Keratinocyte (primary cell): ENCODE measurements at regions not wholly inside any gene's neighbourhood (a gene's known extent, or its start where the extent isn't known, plus 50 kb on each side); places are given as distances from the start of the nearest gene placed in this dataset.

ENCODE experiments used
- DNase-seq: peaks from one replicate; pipeline ENCODE4 v3.0.0-alpha.2; 2011; ENCODE audit warnings: low read depth, missing footprints, low spot score
- FAIRE-seq: peaks from 2 replicates; lab custom pipeline; 2011; peaks lifted over from hg19 to GRCh38; lab: Jason Lieb, UNC
- H2AFZ ChIP-seq: 2 replicates; pipeline ENCODE4 v1.6.0; 2012; ENCODE audit warnings: low read length, control low read depth, inconsistent platforms; ENCODE audit not compliant: control insufficient read depth
- H3K27ac ChIP-seq: 2 replicates; pipeline ENCODE4 v1.5.1; 2011; ENCODE audit warnings: low read length; ENCODE audit not compliant: control insufficient read depth, insufficient read depth
- H3K27me3 ChIP-seq: 3 replicates; pipeline ENCODE4 v1.6.0; 2011; ENCODE audit warnings: low read length; ENCODE audit not compliant: control insufficient read depth, insufficient read depth; ENCODE audit errors: extremely low read depth
- H3K36me3 ChIP-seq, 2 experiments: 2 replicates in 1 of 2; 3 replicates in 1 of 2; pipeline ENCODE4 v1.5.1; 2011; ENCODE audit warnings: low read length in 2 of 2, mild to moderate bottlenecking in 1 of 2; ENCODE audit not compliant: control insufficient read depth in 2 of 2, insufficient read depth in 2 of 2; ENCODE audit errors: extremely low read depth in 1 of 2
- H3K4me1 ChIP-seq: 3 replicates; pipeline ENCODE4 v1.5.1; 2011; ENCODE audit warnings: low read length; ENCODE audit not compliant: control insufficient read depth, insufficient read depth; ENCODE audit errors: extremely low read depth
- H3K4me2 ChIP-seq: 3 replicates; pipeline ENCODE4 v1.6.0; 2011; ENCODE audit warnings: low read depth, low read length; ENCODE audit not compliant: control insufficient read depth, insufficient read depth; ENCODE audit errors: extremely low read depth
- H3K4me3 ChIP-seq, 3 experiments: fragments of 200-600 bp in 1 of 3; sonication (generic) in 1 of 3; 2 replicates in 2 of 3; 3 replicates in 1 of 3; pipeline ENCODE4 v1.5.1; 2011 to 2016; ENCODE audit warnings: low read length in 3 of 3, mild to moderate bottlenecking in 3 of 3, control low read depth in 2 of 3, inconsistent platforms in 1 of 3, low read depth in 1 of 3, mixed read lengths in 1 of 3, mixed run types in 1 of 3, moderate library complexity in 1 of 3; ENCODE audit not compliant: control insufficient read depth in 2 of 3, insufficient read depth in 2 of 3; ENCODE audit errors: extremely low read depth in 1 of 3
- H3K79me2 ChIP-seq: 2 replicates; pipeline ENCODE4 v1.6.0; 2012; ENCODE audit warnings: low read length; ENCODE audit not compliant: control insufficient read depth, insufficient read depth
- H3K9ac ChIP-seq: 3 replicates; pipeline ENCODE4 v1.6.0; 2011; ENCODE audit warnings: low read length; ENCODE audit not compliant: control insufficient read depth, insufficient read depth; ENCODE audit errors: extremely low read depth
- H3K9me1 ChIP-seq: 3 replicates; pipeline ENCODE4 v1.6.0; 2011; ENCODE audit warnings: low read length; ENCODE audit not compliant: control insufficient read depth, insufficient read depth; ENCODE audit errors: extremely low read depth
- H3K9me3 ChIP-seq: 2 replicates; pipeline ENCODE4 v1.5.1; 2012; ENCODE audit warnings: low read depth, low read length; ENCODE audit not compliant: control insufficient read depth
- H4K20me1 ChIP-seq: 3 replicates; pipeline ENCODE4 v1.6.0; 2011; ENCODE audit warnings: low read length; ENCODE audit not compliant: control insufficient read depth, insufficient read depth; ENCODE audit errors: extremely low read depth
- CTCF ChIP-seq, 3 experiments: IDR thresholded peaks in 1 of 3; conservative IDR thresholded peaks in 1 of 3; optimal IDR thresholded peaks in 1 of 3; 2 replicates in 2 of 3; 3 replicates in 1 of 3; pipeline versions ENCODE3 to v1.5.1; 2011; ENCODE audit warnings: low read length in 3 of 3, mild to moderate bottlenecking in 3 of 3, moderate library complexity in 2 of 3, control low read depth in 1 of 3, inconsistent platforms in 1 of 3; ENCODE audit not compliant: insufficient read depth in 2 of 3; ENCODE audit errors: extremely low read depth in 1 of 3
- EZH2 ChIP-seq: IDR thresholded peaks from one replicate; pipeline ENCODE4 v1.6.1; 2012; ENCODE audit warnings: inconsistent platforms, mild to moderate bottlenecking, low read length, moderate library complexity
- dilution Hi-C: fragments of 300-500 bp; cut with MboI; formaldehyde crosslinking; loops from one replicate; pipeline ENCODE4 v1.7.0; 2020; ENCODE audit warnings: low sequenced_read_pairs; ENCODE audit not compliant: extremely low pct_ligation_motif_present

GRCh38 chr6:154916857-154917256, 78.3 kb upstream of the TIAM2 start:
- Histone ChIP-seq H3K4me1 (no peaks in the 10 kb centered on the region), H3K27ac (no peak overlapping the region), H3K36me3 (no peaks in the 10 kb centered on the region), H4K20me1 (no peaks in the 10 kb centered on the region), H3K79me2 (no peaks in the 10 kb centered on the region), H3K27me3 (no peaks in the 10 kb centered on the region), H2AFZ (no peak overlapping the region), H3K9me3 (no peaks in the 10 kb centered on the region), H3K9ac (no peak overlapping the region), H3K4me2 (no peak overlapping the region), H3K4me3 (no peak overlapping the region), H3K9me1 (no peaks in the 10 kb centered on the region)
- DNase-seq (no peak), FAIRE-seq (no peak)
- TF ChIP-seq EZH2 (no peak), CTCF (optimal IDR thresholded peaks at IDR 0.05 in 1 of 3, IDR thresholded peaks at IDR 0.05 in 1 of 3, conservative IDR thresholded peaks at IDR 0.05 in 1 of 3; ENCODE audit: extremely low read depth in 1 of 3, insufficient read depth in 2 of 3, low read length in 3 of 3) (no peak)
- dilution Hi-C loops = no loop called here

GRCh38 chr6:154917941-154918340, 77.2 kb upstream of the TIAM2 start:
- dilution Hi-C loops = no loop called here

More at GRCh38 chr6:154917941-154918340, 77.2 kb upstream of the TIAM2 start:
- Histone ChIP-seq H3K4me3 (no peak overlapping the region), H3K4me2 (no peak overlapping the region), H3K79me2 (no peaks in the 10 kb centered on the region), H3K9me1 (no peaks in the 10 kb centered on the region), H3K9ac (no peak overlapping the region), H2AFZ (no peak overlapping the region), H4K20me1 (no peaks in the 10 kb centered on the region), H3K27ac (no peak overlapping the region), H3K27me3 (no peaks in the 10 kb centered on the region), H3K4me1 (no peaks in the 10 kb centered on the region), H3K36me3 (no peaks in the 10 kb centered on the region), H3K9me3 (no peaks in the 10 kb centered on the region)
- FAIRE-seq (no peak), DNase-seq (no peak)
- TF ChIP-seq EZH2 (no peak), CTCF (optimal IDR thresholded peaks at IDR 0.05 in 1 of 3, IDR thresholded peaks at IDR 0.05 in 1 of 3, conservative IDR thresholded peaks at IDR 0.05 in 1 of 3; ENCODE audit: extremely low read depth in 1 of 3, insufficient read depth in 2 of 3, low read length in 3 of 3) (no peak)
